Lung (tissue), 11 donors: ENCODE measurements at regions not wholly inside any gene's neighbourhood (a gene's known extent, or its start where the extent isn't known, plus 50 kb on each side); places are given as distances from the start of the nearest gene placed in this dataset.
A peak's percentile ranks its signal among the peaks of the same experiment; 100 is the strongest.

ENCODE experiments used
- ATAC-seq: fragments of 200-7000 bp; cut with Tn5 transposase; one replicate; pipeline ENCODE4 v1.9.1; 2020; ENCODE audit warnings: moderate number of reproducible peaks; ENCODE audit not compliant: insufficient read depth, low FRiP score
- DNase-seq, 3 donors: peaks; one replicate each; pipeline ENCODE4 v3.0.0-alpha.2; 2013 to 2017
- H3K27ac ChIP-seq, 2 donors: one replicate each; pipeline ENCODE4 v1.5.1; 2013; ENCODE audit warnings: mild to moderate bottlenecking in 2 of 2, moderate library complexity in 2 of 2, control low read depth in 1 of 2, inconsistent platforms in 1 of 2, low read depth in 1 of 2, low read length in 1 of 2
- H3K27me3 ChIP-seq, 3 donors: one replicate each; pipeline ENCODE4 v1.5.1; 2013; ENCODE audit warnings: low read length in 2 of 3; ENCODE audit not compliant: control insufficient read depth in 3 of 3, insufficient read depth in 3 of 3
- H3K36me3 ChIP-seq, 4 donors: one replicate each; pipeline ENCODE4 v1.5.1; 2013; ENCODE audit warnings: low read length in 4 of 4, mild to moderate bottlenecking in 1 of 4, moderate library complexity in 1 of 4; ENCODE audit not compliant: control insufficient read depth in 4 of 4, insufficient read depth in 4 of 4
- H3K4me1 ChIP-seq, 5 donors: one replicate each; pipeline ENCODE4 v1.5.1; 2013; ENCODE audit warnings: low read length in 5 of 5, mild to moderate bottlenecking in 2 of 5, moderate library complexity in 1 of 5; ENCODE audit not compliant: control insufficient read depth in 5 of 5, insufficient read depth in 5 of 5
- H3K4me3 ChIP-seq: one replicate; pipeline ENCODE4 v1.5.1; 2013; ENCODE audit warnings: mild to moderate bottlenecking, control low read depth, moderate library complexity
- H3K9ac ChIP-seq, 2 donors: one replicate each; pipeline ENCODE4 v1.5.1; 2013; ENCODE audit warnings: low read length in 2 of 2, control low read depth in 1 of 2; ENCODE audit not compliant: insufficient read depth in 1 of 2
- H3K9me3 ChIP-seq, 4 donors: one replicate each; pipeline ENCODE4 v1.5.1; 2013; ENCODE audit warnings: low read length in 3 of 4, mild to moderate bottlenecking in 1 of 4, moderate library complexity in 1 of 4; ENCODE audit not compliant: control insufficient read depth in 4 of 4, insufficient read depth in 3 of 4
- CTCF ChIP-seq: IDR thresholded peaks from 2 replicates; pipeline ENCODE4 v1.5.1; 2012; ENCODE audit warnings: mild to moderate bottlenecking; ENCODE audit errors: control extremely low read depth, extremely low read depth
- WGBS, 2 donors: extraction: QIAGEN DNeasy Blood & Tissue Kit; methylation state at CpG; one replicate each; pipeline ENCODE4 v1.1.7; 2013; 5-methylcytosine and 5-hydroxymethylcytosine counted together
- donor health status: control.
- donor health status: control.
- donor health status: Bipolar disorder and iron deficiency.
- donor health status: healthy.
- donor health status: DM: yes; HTN: yes; CAD: no.

- H3K4me1 ChIP-seq, result no peaks in the 10 kb centered on the region
- 88 to 93% methylated on average over 3 of the region's 3 CpGs for WGBS, 2 donors
- no peak for ATAC-seq
- TF ChIP-seq CTCF, result no peak
- peaks cover 0 to 2% (median 0%) of the 10 kb centered on the region in 4 donors for H3K9me3 ChIP-seq
- H3K4me3 ChIP-seq, result no peak overlapping the region
- H3K27me3 ChIP-seq, result no peaks in the 10 kb centered on the region
- no peaks in the 10 kb centered on the region for H3K36me3 ChIP-seq
- no peak for DNase-seq
- no peak overlapping the region for H3K9ac ChIP-seq
- no peak overlapping the region for H3K27ac ChIP-seq
Measured at GRCh38 chr9:34876096-34876495, 82.0 kb upstream of the PHF24 start.

- peaks cover 0 to 3% (median 0%) of the 10 kb centered on the region in 5 donors for H3K4me1 ChIP-seq
- ATAC-seq, result no peak
Measured at GRCh38 chr9:34869390-34869789, 88.7 kb upstream of the PHF24 start.

GRCh38 chr9:34866614-34867013 is 91.5 kb upstream of the PHF24 start:
- no peaks in the 10 kb centered on the region for H3K36me3 ChIP-seq
- no peak overlapping the region for H3K4me3 ChIP-seq
- H3K4me1 ChIP-seq, result peaks cover 0 to 3% (median 0%) of the 10 kb centered on the region in 5 donors
- peaks cover 0 to 3% (median 0%) of the 10 kb centered on the region in 3 donors for H3K27me3 ChIP-seq
- H3K9me3 ChIP-seq, result peaks cover 0 to 17% (median 0%) of the 10 kb centered on the region in 4 donors
- H3K27ac ChIP-seq, result no peak overlapping the region
- no peak overlapping the region for H3K9ac ChIP-seq
- DNase-seq (no peak), ATAC-seq (no peak)
- no peak for TF ChIP-seq CTCF

More at GRCh38 chr9:34869390-34869789, 88.7 kb upstream of the PHF24 start:
- Histone ChIP-seq H3K9ac (no peak overlapping the region), H3K27me3 (peaks cover 0 to 3% (median 0%) of the 10 kb centered on the region in 3 donors), H3K9me3 (peaks cover 0 to 9% (median 0%) of the 10 kb centered on the region in 4 donors), H3K36me3 (no peaks in the 10 kb centered on the region), H3K27ac (no peak overlapping the region), H3K4me3 (no peak overlapping the region)
- WGBS, 2 donors, result 57 to 65% methylated on average over 2 of the region's 2 CpGs
- DNase-seq, result peak in 2 of 3 donors; percentile 19 to 45
- peak; percentile 11 for TF ChIP-seq CTCF

- no peak overlapping the region for H3K27ac ChIP-seq
- no peaks in the 10 kb centered on the region for H3K36me3 ChIP-seq
- TF ChIP-seq CTCF, result no peak
- no peak overlapping the region for H3K9ac ChIP-seq
- peaks cover 0 to 3% (median 0%) of the 10 kb centered on the region in 3 donors for H3K27me3 ChIP-seq
- ATAC-seq (no peak), DNase-seq (no peak)
- peaks cover 0 to 3% (median 0%) of the 10 kb centered on the region in 5 donors for H3K4me1 ChIP-seq
- peaks cover 0 to 18% (median 0%) of the 10 kb centered on the region in 4 donors for H3K9me3 ChIP-seq
- no peak overlapping the region for H3K4me3 ChIP-seq
- WGBS, 2 donors, result 43 to 52% methylated on average over 1 of the region's 1 CpG
Measured at GRCh38 chr9:34863426-34863825, 94.7 kb upstream of the PHF24 start.
